Central memory CD8-positive, alpha-beta T cell (primary cell): ENCODE measurements at regions not wholly inside any gene's neighbourhood (a gene's known extent, or its start where the extent isn't known, plus 50 kb on each side); places are given as distances from the start of the nearest gene placed in this dataset.
"Not testable (repeated sequence)": the region's sequence is repeated elsewhere in the genome, so short reads cannot be mapped to it uniquely, and the experiment has no call there.

ENCODE experiments used
- ATAC-seq: fragments of 150-1000 bp; cut with Tn5 transposase; replicated peaks from 2 replicates; pipeline ENCODE4 v1.10.0; 2022; ENCODE audit warnings: mild to moderate bottlenecking, moderate FRiP score, moderate number of reproducible peaks; ENCODE audit not compliant: poor library complexity, severe bottlenecking; ENCODE audit errors: extremely low read depth
- DNase-seq, 2 donors: peaks; one replicate each; pipeline ENCODE4 v3.0.0; 2021; ENCODE audit warnings: low spot score in 2 of 2
- H3K27ac Mint-ChIP-seq: one replicate; pipeline ENCODE4 v1.8.0; 2022; ENCODE audit warnings: low read depth, mild to moderate bottlenecking, moderate library complexity, mixed read lengths
- H3K27me3 Mint-ChIP-seq: one replicate; pipeline ENCODE4 v1.8.0; 2022; ENCODE audit warnings: mixed read lengths
- H3K36me3 Mint-ChIP-seq: one replicate; pipeline ENCODE4 v1.8.0; 2022; ENCODE audit warnings: mild to moderate bottlenecking, moderate library complexity, mixed read lengths; ENCODE audit not compliant: insufficient read depth
- H3K4me1 Mint-ChIP-seq: one replicate; pipeline ENCODE4 v1.8.0; 2022; ENCODE audit warnings: mixed read lengths
- H3K4me3 Mint-ChIP-seq: one replicate; pipeline ENCODE4 v1.8.0; 2022; ENCODE audit warnings: mild to moderate bottlenecking, moderate library complexity, mixed read lengths
- H3K9me3 Mint-ChIP-seq: one replicate; pipeline ENCODE4 v1.8.0; 2022; ENCODE audit warnings: mixed read lengths

GRCh38 chr13:86438034-86438433 is 638.8 kb upstream of the SLITRK6 start:
- peaks cover 16% of the 10 kb centered on the region for H3K9me3 Mint-ChIP-seq
- H3K4me3 Mint-ChIP-seq: no peak overlapping the region
- H3K36me3 Mint-ChIP-seq: no peaks in the 10 kb centered on the region
- DNase-seq (no peak), ATAC-seq (no peak)
- no peaks in the 10 kb centered on the region for H3K4me1 Mint-ChIP-seq
- no peak overlapping the region for H3K27ac Mint-ChIP-seq
- no peaks in the 10 kb centered on the region for H3K27me3 Mint-ChIP-seq

- ATAC-seq (no peak), DNase-seq (no peak)
- Mint-ChIP-seq H3K27me3 (no peaks in the 10 kb centered on the region), H3K27ac (no peak overlapping the region), H3K36me3 (no peaks in the 10 kb centered on the region), H3K9me3 (peaks cover 26% of the 10 kb centered on the region), H3K4me1 (no peaks in the 10 kb centered on the region), H3K4me3 (no peak overlapping the region)
Observed at GRCh38 chr13:86445206-86445605, 646.0 kb upstream of the SLITRK6 start.

GRCh38 chr13:86445672-86446071 is 646.5 kb upstream of the SLITRK6 start:
- H3K4me1 Mint-ChIP-seq: no peaks in the 10 kb centered on the region
- H3K27me3 Mint-ChIP-seq: no peaks in the 10 kb centered on the region
- H3K9me3 Mint-ChIP-seq: peaks cover 27% of the 10 kb centered on the region
- no peaks in the 10 kb centered on the region for H3K36me3 Mint-ChIP-seq
- H3K4me3 Mint-ChIP-seq: no peak overlapping the region
- H3K27ac Mint-ChIP-seq: no peak overlapping the region
- DNase-seq: no peak
- no peak for ATAC-seq

- Mint-ChIP-seq H3K4me3 (no peak overlapping the region), H3K27ac (no peak overlapping the region), H3K27me3 (no peaks in the 10 kb centered on the region), H3K36me3 (no peaks in the 10 kb centered on the region), H3K4me1 (no peaks in the 10 kb centered on the region), H3K9me3 (peaks cover 21% of the 10 kb centered on the region)
- DNase-seq: no peak
- no peak for ATAC-seq
Observed at GRCh38 chr13:86446311-86446710, 647.1 kb upstream of the SLITRK6 start.

GRCh38 chr13:86447479-86447878 is 648.3 kb upstream of the SLITRK6 start:
- no peaks in the 10 kb centered on the region for H3K27me3 Mint-ChIP-seq
- H3K27ac Mint-ChIP-seq: no peak overlapping the region
- ATAC-seq (no peak), DNase-seq (no peak)
- H3K36me3 Mint-ChIP-seq: no peaks in the 10 kb centered on the region
- H3K4me3 Mint-ChIP-seq: no peak overlapping the region
- no peaks in the 10 kb centered on the region for H3K4me1 Mint-ChIP-seq
- peaks cover 21% of the 10 kb centered on the region for H3K9me3 Mint-ChIP-seq

GRCh38 chr13:86462011-86462410 is 662.8 kb upstream of the SLITRK6 start:
- Mint-ChIP-seq H3K36me3 (no peaks in the 10 kb centered on the region), H3K4me3 (no peak overlapping the region), H3K27ac (no peak overlapping the region), H3K27me3 (no peaks in the 10 kb centered on the region), H3K9me3 (peaks cover 9% of the 10 kb centered on the region), H3K4me1 (no peaks in the 10 kb centered on the region)
- ATAC-seq: no peak
- no peak for DNase-seq

- ATAC-seq: no peak
- Mint-ChIP-seq H3K4me3 (no peak overlapping the region), H3K27ac (no peak overlapping the region), H3K27me3 (no peaks in the 10 kb centered on the region), H3K4me1 (no peaks in the 10 kb centered on the region), H3K9me3 (peaks cover 6% of the 10 kb centered on the region), H3K36me3 (no peaks in the 10 kb centered on the region)
- DNase-seq: no peak
Observed at GRCh38 chr13:86464193-86464592, 665.0 kb upstream of the SLITRK6 start.

- H3K4me1 Mint-ChIP-seq: no peaks in the 10 kb centered on the region
- H3K27me3 Mint-ChIP-seq: no peaks in the 10 kb centered on the region
- DNase-seq (no peak), ATAC-seq (no peak)
- H3K9me3 Mint-ChIP-seq: peaks cover 9% of the 10 kb centered on the region
- H3K36me3 Mint-ChIP-seq: no peaks in the 10 kb centered on the region
- H3K4me3 Mint-ChIP-seq: no peak overlapping the region
- H3K27ac Mint-ChIP-seq: no peak overlapping the region
Observed at GRCh38 chr13:86474971-86475370, 675.8 kb upstream of the SLITRK6 start.

GRCh38 chr13:86476656-86477055 is 677.4 kb upstream of the SLITRK6 start:
- no peaks in the 10 kb centered on the region for H3K27me3 Mint-ChIP-seq
- no peaks in the 10 kb centered on the region for H3K4me1 Mint-ChIP-seq
- no peak overlapping the region for H3K4me3 Mint-ChIP-seq
- no peak overlapping the region for H3K27ac Mint-ChIP-seq
- peaks cover 10% of the 10 kb centered on the region for H3K9me3 Mint-ChIP-seq
- no peaks in the 10 kb centered on the region for H3K36me3 Mint-ChIP-seq
- DNase-seq (no peak), ATAC-seq (no peak)

- H3K27ac Mint-ChIP-seq: no peak overlapping the region
- peaks cover 6% of the 10 kb centered on the region for H3K9me3 Mint-ChIP-seq
- H3K36me3 Mint-ChIP-seq: no peaks in the 10 kb centered on the region
- no peak for ATAC-seq
- no peak overlapping the region for H3K4me3 Mint-ChIP-seq
- no peaks in the 10 kb centered on the region for H3K4me1 Mint-ChIP-seq
- no peak for DNase-seq
- no peaks in the 10 kb centered on the region for H3K27me3 Mint-ChIP-seq
Observed at GRCh38 chr13:86486582-86486981, 687.4 kb upstream of the SLITRK6 start.

GRCh38 chr13:86491121-86491520 is 691.9 kb upstream of the SLITRK6 start:
- ATAC-seq (no peak), DNase-seq (no peak)
- Mint-ChIP-seq H3K27me3 (no peaks in the 10 kb centered on the region), H3K9me3 (peaks cover 11% of the 10 kb centered on the region), H3K4me1 (no peaks in the 10 kb centered on the region), H3K4me3 (no peak overlapping the region), H3K27ac (no peak overlapping the region), H3K36me3 (no peaks in the 10 kb centered on the region)

GRCh38 chr13:86501931-86502330 is 702.7 kb upstream of the SLITRK6 start:
- not testable (repeated sequence) for DNase-seq, H3K9me3 Mint-ChIP-seq, H3K4me3 Mint-ChIP-seq, H3K27ac Mint-ChIP-seq, H3K27me3 Mint-ChIP-seq, ATAC-seq, H3K36me3 Mint-ChIP-seq, H3K4me1 Mint-ChIP-seq

- Mint-ChIP-seq H3K4me3 (no peak overlapping the region), H3K27me3 (no peaks in the 10 kb centered on the region), H3K4me1 (no peaks in the 10 kb centered on the region), H3K9me3 (peaks cover 6% of the 10 kb centered on the region), H3K36me3 (no peaks in the 10 kb centered on the region), H3K27ac (no peak overlapping the region)
- DNase-seq: no peak
- no peak for ATAC-seq
Observed at GRCh38 chr13:86510792-86511191, 711.6 kb upstream of the SLITRK6 start.

- Mint-ChIP-seq H3K9me3 (peaks cover 5% of the 10 kb centered on the region), H3K4me3 (no peak overlapping the region), H3K4me1 (no peaks in the 10 kb centered on the region), H3K27me3 (no peaks in the 10 kb centered on the region), H3K27ac (no peak overlapping the region), H3K36me3 (no peaks in the 10 kb centered on the region)
- DNase-seq (no peak), ATAC-seq (no peak)
Observed at GRCh38 chr13:86541461-86541860, 742.2 kb upstream of the SLITRK6 start.
